ENCODE measurements at regions not wholly inside any gene's neighbourhood (a gene's known extent, or its start where the extent isn't known, plus 50 kb on each side); places are given as distances from the start of the nearest gene placed in this dataset.
A peak's percentile ranks its signal among the peaks of the same experiment; 100 is the strongest.
"Not testable (repeated sequence)": the region's sequence is repeated elsewhere in the genome, so short reads cannot be mapped to it uniquely, and the experiment has no call there.

- no peak for DNase-seq (ENCODE audit: low spot score)
Observed at GRCh38 chr5:126143622-126144021, 279.6 kb upstream of the GRAMD2B start.

- not testable (repeated sequence) for DNase-seq (ENCODE audit: low spot score)
Observed at GRCh38 chr5:126150319-126150718, 272.9 kb upstream of the GRAMD2B start.

DNA sequence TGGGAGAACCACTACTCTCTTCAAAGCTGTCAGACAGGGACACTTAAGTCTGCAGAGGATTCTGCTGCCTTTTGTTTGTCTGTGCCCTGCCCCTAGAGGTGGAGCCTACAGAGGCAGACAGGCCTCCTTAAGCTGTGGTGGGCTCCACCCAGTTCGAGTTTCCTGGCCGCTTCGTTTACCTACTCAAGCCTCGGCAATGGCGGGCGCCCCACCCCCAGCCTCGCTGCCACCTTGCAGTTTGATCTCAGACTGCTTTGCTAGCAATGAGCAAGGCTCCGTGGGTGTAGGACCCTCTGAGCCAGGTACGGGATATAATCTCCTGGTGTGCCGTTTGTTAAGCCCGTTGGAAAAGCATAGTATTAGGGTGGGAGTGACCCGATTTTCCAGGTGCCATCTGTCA is 267.9 kb upstream of the GRAMD2B start:
- not testable (repeated sequence) for DNase-seq (ENCODE audit: low spot score)

- DNase-seq (ENCODE audit: low spot score) = no peak
Observed at GRCh38 chr5:126166368-126166767, 256.8 kb upstream of the GRAMD2B start.

DNA sequence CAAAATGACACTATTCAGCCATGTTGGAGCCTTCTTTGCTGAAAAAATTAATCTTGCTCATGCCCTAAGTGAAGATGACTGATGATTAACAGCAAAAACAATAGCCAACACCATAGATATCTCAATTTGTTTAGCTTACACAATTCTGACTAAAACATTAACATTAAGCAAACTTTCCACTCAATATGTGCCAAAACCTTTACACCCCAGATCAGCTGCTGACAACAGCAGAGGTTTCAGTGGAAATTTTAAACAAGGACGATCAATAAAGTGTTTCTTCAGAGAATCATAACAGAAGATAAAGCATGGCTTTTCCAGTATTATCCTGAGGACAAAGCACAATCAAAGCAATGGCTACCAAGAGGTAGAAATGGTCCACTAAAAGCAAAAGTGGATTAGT is 254.4 kb upstream of the GRAMD2B start:
- no peak for DNase-seq (ENCODE audit: low spot score)

GRCh38 chr5:126171916-126172315 is 251.3 kb upstream of the GRAMD2B start:
- no peak for DNase-seq (ENCODE audit: low spot score)

GRCh38 chr5:126172812-126173211 is 250.4 kb upstream of the GRAMD2B start:
- no peak for DNase-seq (ENCODE audit: low spot score)

DNA sequence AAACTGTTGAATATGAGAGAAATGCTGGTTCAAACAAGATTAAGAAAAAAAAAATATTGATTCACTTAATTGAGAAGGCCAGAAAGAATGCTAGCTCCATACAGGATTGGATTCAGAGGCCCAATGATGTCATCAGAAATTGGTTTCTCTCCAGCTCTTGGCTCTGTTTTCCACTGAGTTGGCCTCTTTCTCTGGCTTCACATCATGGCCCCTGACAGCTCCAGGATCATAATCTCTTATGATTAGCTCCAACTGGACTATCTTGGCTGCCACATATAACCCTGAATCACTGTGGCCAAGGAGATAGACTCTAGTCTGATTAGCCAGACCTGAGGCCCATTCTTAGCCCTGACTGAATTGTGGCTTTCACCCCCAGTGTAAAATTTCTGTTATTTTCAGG is 244.7 kb upstream of the GRAMD2B start:
- DNase-seq (ENCODE audit: low spot score) = peak; percentile 38

DNA sequence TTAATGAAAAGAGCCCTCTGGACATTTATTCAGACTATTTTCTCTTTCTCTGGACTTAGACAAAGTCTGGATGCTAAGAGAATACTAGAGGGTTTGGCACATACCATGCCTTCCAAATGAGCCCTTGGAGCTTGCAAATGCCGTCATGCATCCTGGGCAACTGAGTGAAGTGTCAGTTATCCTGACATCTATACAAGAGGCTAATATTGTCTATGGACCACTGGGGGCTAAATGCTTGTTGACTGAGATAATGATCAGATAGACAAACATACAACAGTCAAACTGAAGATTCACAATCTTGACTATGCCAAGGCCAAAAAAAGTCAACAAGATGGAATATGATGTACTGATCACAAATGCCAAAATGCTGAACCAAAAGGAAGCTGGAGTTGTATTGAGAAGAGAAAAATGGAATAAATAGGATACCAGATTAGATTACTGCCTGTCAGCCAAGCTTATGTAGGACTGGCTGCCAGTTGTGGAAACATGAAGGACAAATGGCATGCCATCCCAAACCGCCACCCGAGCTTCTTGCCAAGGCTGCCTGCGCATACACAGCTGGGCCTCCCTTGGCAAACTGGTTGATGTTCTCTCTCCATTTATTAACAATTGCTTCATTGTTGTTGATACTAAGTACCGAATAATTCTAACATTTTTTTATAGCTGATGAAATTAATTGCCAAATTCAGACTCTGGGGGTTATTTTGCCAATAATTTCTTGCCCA is 240.1 kb upstream of the GRAMD2B start:
- no peak for DNase-seq (ENCODE audit: low spot score)

- DNase-seq (ENCODE audit: low spot score) = no peak
Observed at GRCh38 chr5:126184474-126184873, 238.7 kb upstream of the GRAMD2B start.

- no peak for DNase-seq (ENCODE audit: low spot score)
Observed at GRCh38 chr5:126186210-126186609, 237.0 kb upstream of the GRAMD2B start.

DNA sequence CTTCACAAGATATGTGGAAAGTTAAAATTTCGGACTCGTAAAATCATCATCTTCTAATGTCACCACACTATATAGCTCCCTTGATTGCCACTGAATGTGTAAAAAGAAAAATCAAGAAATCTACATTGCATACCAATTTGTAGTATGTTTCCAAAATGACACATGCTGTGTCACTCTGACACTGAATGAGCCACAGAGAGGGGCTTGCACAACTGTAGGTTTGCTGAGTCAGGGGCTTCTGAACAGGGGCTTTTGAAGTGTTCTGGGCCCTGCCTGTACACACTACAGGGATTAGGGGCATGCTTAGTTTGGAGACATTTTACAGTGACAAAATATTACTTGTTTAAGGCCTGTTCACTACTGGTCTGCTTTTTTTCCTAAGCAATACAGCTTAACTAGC is 234.4 kb upstream of the GRAMD2B start:
- DNase-seq (ENCODE audit: low spot score) = no peak

- DNase-seq (ENCODE audit: low spot score) = no peak
Observed at GRCh38 chr5:126189231-126189630, 234.0 kb upstream of the GRAMD2B start.

DNA sequence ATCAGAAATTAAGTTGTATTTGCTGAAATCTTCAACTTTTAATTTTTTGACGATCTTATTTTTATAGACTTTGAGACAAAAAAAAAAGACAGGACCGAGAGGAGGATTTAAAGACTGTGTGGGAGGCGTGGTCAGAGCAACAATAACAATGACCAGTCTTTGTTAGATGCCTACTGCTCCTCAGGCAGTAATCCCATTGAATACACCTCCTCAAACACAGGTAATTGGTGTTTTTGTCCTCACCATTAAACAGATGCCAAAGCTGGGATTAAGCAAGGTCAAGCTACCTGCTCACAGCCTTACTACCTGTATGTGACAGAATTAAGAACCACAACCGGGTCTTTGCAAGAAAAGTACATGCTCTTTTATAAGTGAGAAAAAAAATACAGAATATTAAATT is 233.3 kb upstream of the GRAMD2B start:
- no peak for DNase-seq (ENCODE audit: low spot score)

GRCh38 chr5:126192226-126192625 is 231.0 kb upstream of the GRAMD2B start:
- DNase-seq (ENCODE audit: low spot score) = no peak

- DNase-seq (ENCODE audit: low spot score) = no peak
Observed at GRCh38 chr5:126195410-126196100, 227.7 kb upstream of the GRAMD2B start.

DNA sequence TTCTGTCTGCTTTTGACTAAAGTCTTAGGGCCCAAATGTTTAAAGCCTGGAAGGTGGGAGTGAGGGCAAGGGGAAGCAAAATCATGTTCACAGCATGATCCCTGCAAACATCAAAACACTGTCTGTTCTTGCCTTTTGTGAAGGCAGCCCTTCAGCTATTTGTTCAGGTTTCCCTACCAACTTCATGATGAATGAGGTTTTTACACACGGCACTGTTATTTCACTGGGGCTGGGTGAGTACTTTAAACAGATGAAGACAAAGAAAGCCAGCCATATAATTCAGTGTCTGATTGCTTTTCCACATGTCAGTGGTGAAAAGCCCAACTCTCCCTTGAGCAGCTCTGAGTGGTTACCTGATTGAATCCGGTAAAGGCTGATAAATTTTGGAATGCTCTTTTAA is 224.7 kb upstream of the GRAMD2B start:
- no peak for DNase-seq (ENCODE audit: low spot score)

GRCh38 chr5:126199467-126199866 is 223.7 kb upstream of the GRAMD2B start:
- DNase-seq (ENCODE audit: low spot score) = no peak

GRCh38 chr5:126208691-126209090 is 214.5 kb upstream of the GRAMD2B start:
- no peak for DNase-seq (ENCODE audit: low spot score)

DNA sequence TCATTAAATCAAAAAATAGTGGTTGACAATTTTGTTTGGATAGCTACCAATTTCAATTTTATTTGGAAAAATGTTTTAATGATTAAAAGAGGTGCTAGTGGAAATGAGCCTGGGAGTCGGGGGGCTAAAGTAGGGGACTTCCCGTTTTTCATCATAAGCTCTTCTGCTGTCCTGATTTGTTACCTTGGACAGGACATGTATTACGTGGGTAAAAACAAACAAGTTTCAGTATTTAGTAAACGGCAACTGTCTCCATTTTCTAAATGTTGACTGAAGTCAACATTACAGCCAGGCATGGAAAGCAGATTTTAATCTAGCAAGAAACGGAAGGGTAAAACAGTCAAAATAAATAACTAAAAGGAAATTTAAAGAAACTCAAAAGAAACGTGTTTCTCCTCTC is 212.3 kb upstream of the GRAMD2B start:
- DNase-seq (ENCODE audit: low spot score) = no peak

GRCh38 chr5:126219616-126220015 is 203.6 kb upstream of the GRAMD2B start:
- DNase-seq (ENCODE audit: low spot score) = no peak

- no peak for DNase-seq (ENCODE audit: low spot score)
Observed at GRCh38 chr5:126220725-126221124, 202.5 kb upstream of the GRAMD2B start.

DNA sequence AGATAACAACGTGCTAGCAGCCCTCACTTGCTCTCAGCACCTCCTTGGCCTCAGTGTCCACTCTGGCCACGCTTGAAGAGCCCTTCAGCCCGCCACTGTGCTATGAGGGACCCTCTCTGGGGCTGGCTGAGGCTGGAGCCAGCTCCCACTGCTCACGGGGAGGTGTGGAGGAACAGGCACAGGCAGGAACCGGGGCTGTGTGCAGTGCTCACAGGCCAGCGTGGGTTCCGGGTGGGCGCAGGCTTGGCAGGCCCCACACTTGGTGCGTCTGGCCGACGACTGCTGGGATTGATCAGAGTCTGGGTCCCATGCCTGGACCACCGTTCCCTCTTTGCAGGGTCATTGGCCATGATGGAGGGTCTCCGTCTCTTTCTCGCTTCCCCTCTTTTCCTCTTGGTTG is 194.3 kb upstream of the GRAMD2B start:
- no peak for DNase-seq (ENCODE audit: low spot score)

- no peak for DNase-seq (ENCODE audit: low spot score)
Observed at GRCh38 chr5:126233256-126233655, 190.0 kb upstream of the GRAMD2B start.
